ENCODE measurements at regions not wholly inside any gene's neighbourhood (a gene's known extent, or its start where the extent isn't known, plus 50 kb on each side); places are given as distances from the start of the nearest gene placed in this dataset.

- Histone ChIP-seq H3K36me3 (ENCODE audit: low read depth) (no peaks in the 10 kb centered on the region), H3K9me3 (no peaks in the 10 kb centered on the region), H3K4me3 (no peak overlapping the region), H3K4me1 (ENCODE audit: low read depth) (no peaks in the 10 kb centered on the region)
- intact Hi-C loops (cut with DNase I, micrococcal nuclease), result no loop called here
- TF ChIP-seq CTCF (IDR thresholded peaks at IDR 0.05), result no peak
- ATAC-seq, result no peak
- DNase-seq, result no peak
These were observed 200.0 kb downstream of the POLR1F start for GRCh38 chr7:19508821-19509220.

- Histone ChIP-seq H3K36me3 (ENCODE audit: low read depth) (no peaks in the 10 kb centered on the region), H3K4me3 (no peak overlapping the region), H3K4me1 (ENCODE audit: low read depth) (no peaks in the 10 kb centered on the region), H3K9me3 (peaks cover 5% of the 10 kb centered on the region)
- intact Hi-C loops (cut with DNase I, micrococcal nuclease), result no loop called here
- no peak for DNase-seq
- no peak for ATAC-seq
- no peak for TF ChIP-seq CTCF (IDR thresholded peaks at IDR 0.05)
These were observed 200.7 kb downstream of the POLR1F start for GRCh38 chr7:19508124-19508523.

GRCh38 chr7:19491821-19492452 lies 216.9 kb downstream of the POLR1F start:
- DNase-seq (no peak), ATAC-seq (no peak)
- Histone ChIP-seq H3K4me3 (no peak overlapping the region), H3K9me3 (peaks cover 26% of the 10 kb centered on the region), H3K36me3 (ENCODE audit: low read depth) (no peaks in the 10 kb centered on the region), H3K4me1 (ENCODE audit: low read depth) (no peaks in the 10 kb centered on the region)
- intact Hi-C loops (cut with DNase I, micrococcal nuclease), result no loop called here
- TF ChIP-seq CTCF (IDR thresholded peaks at IDR 0.05), result no peak

GRCh38 chr7:19491371-19491770 lies 217.5 kb downstream of the POLR1F start:
- H3K36me3 ChIP-seq (ENCODE audit: low read depth), result no peaks in the 10 kb centered on the region
- H3K4me1 ChIP-seq (ENCODE audit: low read depth), result no peaks in the 10 kb centered on the region
- intact Hi-C loops (cut with DNase I, micrococcal nuclease), result no loop called here
- ATAC-seq, result no peak
- no peak for TF ChIP-seq CTCF (IDR thresholded peaks at IDR 0.05)
- H3K4me3 ChIP-seq, result no peak overlapping the region
- peaks cover 26% of the 10 kb centered on the region for H3K9me3 ChIP-seq
- no peak for DNase-seq

- intact Hi-C loops (cut with DNase I, micrococcal nuclease), result no loop called here
- Histone ChIP-seq H3K4me1 (ENCODE audit: low read depth) (no peaks in the 10 kb centered on the region), H3K36me3 (ENCODE audit: low read depth) (no peaks in the 10 kb centered on the region), H3K9me3 (peaks cover 25% of the 10 kb centered on the region), H3K4me3 (no peak overlapping the region)
- ATAC-seq, result no peak
- no peak for DNase-seq
- no peak for TF ChIP-seq CTCF (IDR thresholded peaks at IDR 0.05)
These were observed 219.5 kb downstream of the POLR1F start for GRCh38 chr7:19489162-19489820.
